ENCODE measurements at regions not wholly inside any gene's neighbourhood (a gene's known extent, or its start where the extent isn't known, plus 50 kb on each side); places are given as distances from the start of the nearest gene placed in this dataset.
"Not testable (repeated sequence)": the region's sequence is repeated elsewhere in the genome, so short reads cannot be mapped to it uniquely, and the experiment has no call there.

DNA sequence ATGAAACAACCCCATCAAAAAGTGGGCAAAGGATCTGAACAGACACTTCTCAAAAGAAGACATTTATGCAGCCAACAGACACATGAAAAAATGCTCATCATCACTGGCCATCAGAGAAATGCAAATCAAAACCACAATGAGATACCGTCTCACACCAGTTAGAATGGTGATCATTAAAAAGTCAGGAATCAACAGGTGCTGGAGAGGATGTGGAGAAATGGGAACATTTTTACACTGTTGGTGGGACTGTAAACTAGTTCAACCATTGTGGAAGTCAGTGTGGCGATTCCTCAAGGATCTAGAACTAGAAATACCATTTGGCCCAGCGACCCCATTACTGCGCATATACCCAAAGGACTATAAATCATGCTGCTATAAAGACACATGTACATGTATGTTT, 179.1 kb downstream of the LRRC70 start:
- DNase-seq: not testable (repeated sequence)

GRCh38 chr5:62752998-62753367, 174.4 kb downstream of the LRRC70 start:
- DNase-seq: not testable (repeated sequence)

GRCh38 chr5:62752056-62752997, 173.7 kb downstream of the LRRC70 start:
- DNase-seq: not testable (repeated sequence)

DNA sequence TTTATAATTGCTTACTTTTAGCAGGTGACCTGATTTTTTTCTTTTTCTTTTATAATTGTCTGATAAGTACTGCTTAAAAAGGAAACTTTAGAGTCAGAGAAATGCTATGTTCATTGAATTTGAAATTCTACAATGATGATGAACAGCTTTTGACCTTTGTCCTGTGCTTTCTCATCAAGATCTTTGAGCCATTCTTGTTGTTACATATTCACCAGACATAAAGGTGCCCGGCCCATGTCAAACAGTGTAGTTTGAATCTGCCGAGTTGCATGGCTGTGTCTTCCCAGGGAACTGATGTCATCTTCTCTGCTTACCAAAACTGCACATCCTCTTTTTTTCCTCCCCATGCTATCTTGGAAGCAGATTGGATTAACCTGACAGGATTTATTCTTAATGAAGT, 163.6 kb downstream of the LRRC70 start:
- no peak for DNase-seq

DNA sequence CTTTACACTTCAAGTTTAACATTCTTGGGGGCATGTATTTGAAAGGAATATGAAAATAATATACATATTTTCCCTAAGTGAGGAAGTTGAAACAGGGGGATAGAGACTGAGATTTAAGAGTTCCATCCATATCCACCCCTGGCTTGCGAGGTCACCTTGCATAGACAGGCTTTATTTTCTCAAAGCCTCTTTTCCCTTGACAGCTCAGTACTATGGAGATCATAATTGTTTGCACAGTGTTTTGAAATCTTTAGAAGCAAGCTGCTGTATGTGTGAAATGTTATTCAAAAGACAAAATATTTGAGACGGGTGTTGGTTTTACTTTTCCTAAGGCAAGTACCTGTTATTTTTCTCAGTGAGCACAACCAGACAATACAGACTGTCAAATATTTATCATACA, 163.1 kb downstream of the LRRC70 start:
- DNase-seq: no peak

GRCh38 chr5:62737766-62738165, 159.1 kb downstream of the LRRC70 start:
- DNase-seq: no peak

DNA sequence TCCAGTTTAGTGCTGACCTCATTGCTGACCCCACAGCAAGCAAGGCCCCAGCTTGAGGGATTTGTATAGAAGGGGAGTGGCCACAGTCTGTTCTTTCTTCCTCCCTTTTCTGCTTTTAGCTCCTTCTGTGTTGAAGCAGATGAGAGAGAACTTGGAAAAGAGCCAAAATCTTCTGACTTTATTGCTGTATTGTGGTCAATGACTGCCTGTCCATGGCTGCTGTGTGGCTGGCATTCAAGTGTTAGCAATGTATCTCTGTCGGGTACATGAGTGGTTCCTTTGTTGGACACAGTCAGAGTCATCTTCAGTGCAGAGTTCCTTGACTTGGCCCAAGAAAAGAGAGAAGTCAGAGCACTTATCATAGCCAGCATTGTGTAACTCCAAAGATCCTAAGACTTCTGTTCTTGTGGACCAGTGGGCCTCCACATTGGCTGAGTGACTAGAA, 154.1 kb downstream of the LRRC70 start:
- no peak for DNase-seq

DNA sequence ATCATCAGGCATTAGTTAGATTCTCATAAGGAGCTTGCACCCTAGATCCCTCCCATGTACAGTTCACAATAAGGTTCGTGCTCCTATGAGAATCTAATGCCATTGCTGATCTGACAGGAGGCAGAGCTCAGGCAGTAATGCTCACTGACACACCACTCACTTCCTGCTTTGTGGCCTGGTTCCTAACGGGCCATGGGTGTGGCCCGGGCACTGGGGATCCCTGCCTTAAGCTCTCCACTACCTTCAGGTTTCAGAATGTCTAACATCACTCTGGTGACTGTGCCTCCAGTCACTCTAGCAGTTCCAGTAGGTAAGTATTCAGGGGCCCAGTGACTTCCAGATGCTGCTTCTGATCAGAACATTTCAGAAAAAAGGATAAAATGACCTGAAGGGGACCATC, 152.4 kb downstream of the LRRC70 start:
- DNase-seq: peak in 1 of 5 donors; percentile 68

GRCh38 chr5:62729675-62730074, 151.1 kb downstream of the LRRC70 start:
- DNase-seq: no peak

- DNase-seq: no peak
These were observed 149.2 kb downstream of the LRRC70 start for GRCh38 chr5:62727861-62728260.

DNA sequence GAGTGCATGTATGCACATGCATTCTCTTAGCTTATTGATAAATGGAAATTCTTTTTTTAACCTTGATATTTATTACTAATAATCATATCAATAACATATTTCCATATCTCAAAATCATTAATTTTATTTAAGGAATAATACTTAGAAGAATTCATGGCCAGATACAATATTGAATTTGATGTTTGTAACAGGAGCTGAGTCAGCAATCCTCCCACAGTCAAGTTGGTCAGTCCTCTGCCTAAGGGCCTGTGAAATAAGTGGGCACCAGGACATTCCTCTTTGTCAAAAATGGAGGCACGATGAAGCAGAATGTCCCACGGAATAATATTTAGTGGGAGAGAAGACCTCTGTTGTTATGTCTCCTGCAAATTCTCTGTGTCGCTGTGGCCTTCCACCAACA, 148.6 kb downstream of the LRRC70 start:
- DNase-seq: no peak

DNA sequence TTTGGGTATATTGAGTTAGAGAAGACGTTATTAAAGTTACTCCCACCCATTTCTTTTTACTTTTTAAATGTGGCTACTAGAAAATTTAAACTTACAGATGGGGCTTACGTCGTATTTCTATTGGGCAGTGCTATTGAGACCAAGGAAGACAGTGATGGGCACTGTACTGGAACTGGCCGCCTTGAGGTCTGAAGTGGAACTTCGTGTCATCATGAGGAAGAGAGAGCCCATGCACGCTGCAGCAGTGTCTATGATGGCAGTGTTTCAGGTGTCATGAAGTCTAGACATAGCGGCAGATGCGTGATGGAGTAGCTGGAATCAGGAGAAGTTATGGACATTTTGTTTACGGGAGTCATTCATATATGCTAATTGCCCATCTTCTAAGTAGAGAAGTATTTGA, 143.7 kb downstream of the LRRC70 start:
- DNase-seq: no peak

DNA sequence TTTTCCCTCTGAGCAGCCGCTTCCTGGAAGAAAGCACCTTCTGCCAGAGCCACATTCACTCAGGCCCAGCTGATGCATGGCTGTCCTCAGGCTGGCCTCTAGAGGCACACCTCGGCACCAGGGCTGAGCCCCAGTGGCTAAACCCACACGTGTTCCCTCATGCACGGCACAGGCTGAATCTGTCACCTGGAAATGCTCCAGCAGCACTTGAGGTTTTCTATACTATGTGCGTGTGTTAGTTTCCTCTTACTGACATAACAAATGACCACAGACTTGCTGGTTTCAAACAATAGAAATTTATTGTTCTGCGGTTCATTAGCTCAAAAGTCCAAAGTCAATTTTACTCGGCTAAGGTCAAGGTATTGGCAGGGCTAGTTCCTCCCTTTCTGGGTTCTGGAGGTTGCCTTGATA, 141.4 kb downstream of the LRRC70 start:
- peak in 1 of 5 donors; percentile 5 for DNase-seq

GRCh38 chr5:62719061-62719720, 140.6 kb downstream of the LRRC70 start:
- DNase-seq: no peak

DNA sequence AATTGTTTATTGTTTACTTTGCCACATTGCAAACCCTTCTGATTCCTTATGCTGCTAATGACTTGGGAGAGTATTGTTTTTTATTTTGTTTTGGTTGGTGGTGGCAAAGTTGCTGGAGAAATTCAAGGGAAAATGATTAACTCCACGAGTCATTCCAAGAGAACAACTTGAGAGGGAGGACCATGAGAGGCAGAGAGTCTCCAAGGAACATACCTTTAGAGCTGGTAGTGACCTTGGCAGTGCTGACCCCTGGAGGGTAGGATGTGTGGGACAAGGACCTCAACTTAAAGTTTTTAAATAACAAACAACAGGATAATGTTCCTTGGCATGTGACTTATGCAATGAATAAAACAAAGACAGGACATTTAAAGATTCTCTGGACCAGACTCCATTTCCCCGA, 139.7 kb downstream of the LRRC70 start:
- DNase-seq: no peak

DNA sequence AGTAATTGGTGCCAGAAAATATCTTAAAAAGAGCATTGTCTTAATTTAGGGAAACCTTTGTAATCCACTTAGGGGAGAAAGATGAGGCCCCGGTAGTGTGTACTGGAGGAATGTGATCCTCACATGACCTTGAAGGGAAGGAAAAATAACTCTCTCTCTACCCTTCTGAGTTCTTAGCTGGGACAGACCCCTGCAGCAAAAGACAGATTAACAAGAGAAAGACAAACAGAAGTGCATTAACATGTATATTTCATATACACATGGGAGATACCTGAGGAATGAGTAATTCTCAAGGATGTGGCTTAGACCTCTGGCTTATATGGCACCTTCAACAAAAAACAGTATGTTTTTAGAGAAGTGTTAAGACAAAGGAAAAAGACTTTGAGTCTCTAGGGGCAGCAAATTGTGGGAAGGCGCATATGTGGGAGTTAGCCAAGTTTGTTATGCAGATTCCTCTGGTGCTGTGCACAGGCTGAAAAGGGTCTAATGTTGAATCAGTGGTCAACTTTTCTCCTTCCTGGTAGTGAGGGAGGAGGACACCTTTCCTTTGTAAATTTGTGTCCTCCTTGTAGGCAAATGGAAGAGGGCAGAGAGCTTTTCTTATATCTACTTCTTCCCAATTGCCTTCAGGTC, 138.8 kb downstream of the LRRC70 start:
- DNase-seq: no peak

DNA sequence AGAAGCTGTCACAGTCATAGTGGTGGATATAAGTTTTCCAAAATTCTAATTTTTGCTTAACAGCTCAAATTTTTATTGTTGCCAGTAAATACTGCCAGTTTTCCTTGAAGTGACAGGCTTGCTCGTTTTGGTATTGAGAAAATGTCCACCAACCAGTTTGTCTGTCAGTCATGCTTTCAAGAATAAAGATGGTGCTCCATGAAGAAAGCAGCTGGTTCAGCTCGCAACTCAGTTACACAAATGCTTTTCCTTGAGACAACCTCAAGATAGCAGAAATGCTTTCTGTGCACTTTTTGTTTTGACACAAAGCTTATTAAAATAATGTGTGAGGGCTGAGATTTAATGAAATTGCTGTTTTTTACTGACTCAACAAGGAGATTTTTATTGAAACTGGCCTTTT, 135.7 kb downstream of the LRRC70 start:
- DNase-seq: no peak

GRCh38 chr5:62708481-62709325, 130.1 kb downstream of the LRRC70 start:
- DNase-seq: no peak

DNA sequence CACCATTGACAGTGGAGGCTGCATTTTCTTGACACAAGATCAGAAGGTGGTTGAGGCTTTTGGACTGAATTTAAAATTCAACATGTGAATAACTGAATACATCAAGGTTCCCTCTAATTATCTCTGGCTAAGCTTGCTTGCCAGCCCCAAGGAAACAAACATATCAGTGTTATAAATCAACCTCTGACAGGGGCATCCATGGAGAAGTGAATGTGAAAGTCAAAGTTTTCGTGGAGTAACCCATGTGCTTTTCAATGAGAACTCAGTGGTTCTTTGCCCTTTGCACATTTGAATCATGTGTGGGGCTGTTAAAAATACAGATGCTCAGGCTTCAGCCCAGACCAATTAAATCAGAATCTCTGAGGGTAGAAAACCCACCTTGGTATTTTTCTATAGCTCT, 128.9 kb downstream of the LRRC70 start:
- DNase-seq: no peak

- DNase-seq: no peak
These were observed 128.5 kb downstream of the LRRC70 start for GRCh38 chr5:62707131-62707530.

DNA sequence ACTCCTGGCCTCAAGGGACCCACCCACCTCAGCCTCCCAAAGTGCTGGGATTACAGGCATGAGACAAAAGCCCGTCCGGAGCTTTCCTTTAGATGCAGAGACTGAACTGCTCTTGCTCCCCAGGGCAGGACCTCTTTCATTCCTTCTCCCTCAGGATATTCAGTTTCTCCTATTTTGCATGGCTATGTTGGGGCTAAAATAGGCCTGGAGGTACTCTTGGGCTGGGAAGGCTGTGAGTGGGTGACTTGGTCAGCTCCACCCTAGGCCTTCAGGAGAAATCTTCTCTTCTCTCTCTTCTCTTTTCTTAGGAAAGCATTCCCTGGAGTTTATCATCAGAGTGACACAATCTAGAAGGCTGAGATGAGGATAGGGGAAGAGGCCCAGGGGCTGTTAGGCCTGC, 126.4 kb downstream of the LRRC70 start:
- no peak for DNase-seq

DNA sequence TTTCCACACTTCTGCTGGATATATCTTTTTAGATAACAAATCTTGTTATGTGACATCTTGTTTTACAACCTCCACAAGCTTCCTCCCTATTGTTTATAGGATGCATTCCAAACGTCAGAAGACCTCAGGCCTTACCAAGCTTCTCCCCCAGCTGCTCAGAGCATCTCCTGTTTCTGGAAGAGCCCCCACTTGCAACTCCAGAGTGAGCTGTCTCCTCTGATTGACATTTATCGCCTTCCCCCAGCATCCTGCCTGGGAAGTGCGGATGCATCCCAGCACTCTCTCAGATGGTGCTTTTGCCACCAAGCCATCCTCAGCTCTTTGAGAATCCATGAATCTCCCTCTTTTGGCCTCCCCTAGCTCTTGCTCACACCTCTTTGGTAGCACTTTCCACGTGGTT, 123.5 kb downstream of the LRRC70 start:
- DNase-seq: no peak

DNA sequence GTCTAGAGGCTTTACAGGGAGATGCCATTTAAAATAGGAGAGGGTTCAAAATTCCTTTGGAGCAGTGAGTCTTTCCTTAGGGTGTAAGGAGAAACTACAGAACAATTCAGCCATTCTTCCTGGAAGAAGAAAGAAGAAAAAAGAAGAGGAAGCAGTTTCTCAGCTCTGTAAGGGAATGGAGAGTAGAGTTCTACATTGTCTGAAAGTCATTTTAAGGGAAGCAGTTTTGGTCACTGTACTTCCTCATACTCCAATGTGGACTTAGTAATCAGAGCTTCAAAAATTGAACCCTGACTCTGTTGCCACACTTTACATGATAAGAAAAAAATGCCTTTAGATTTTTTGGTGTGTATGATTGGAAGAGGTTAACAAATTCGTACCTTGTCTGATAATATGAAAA, 122.4 kb downstream of the LRRC70 start:
- no peak for DNase-seq
